ENCODE measurements at regions not wholly inside any gene's neighbourhood (a gene's known extent, or its start where the extent isn't known, plus 50 kb on each side); places are given as distances from the start of the nearest gene placed in this dataset.

DNA sequence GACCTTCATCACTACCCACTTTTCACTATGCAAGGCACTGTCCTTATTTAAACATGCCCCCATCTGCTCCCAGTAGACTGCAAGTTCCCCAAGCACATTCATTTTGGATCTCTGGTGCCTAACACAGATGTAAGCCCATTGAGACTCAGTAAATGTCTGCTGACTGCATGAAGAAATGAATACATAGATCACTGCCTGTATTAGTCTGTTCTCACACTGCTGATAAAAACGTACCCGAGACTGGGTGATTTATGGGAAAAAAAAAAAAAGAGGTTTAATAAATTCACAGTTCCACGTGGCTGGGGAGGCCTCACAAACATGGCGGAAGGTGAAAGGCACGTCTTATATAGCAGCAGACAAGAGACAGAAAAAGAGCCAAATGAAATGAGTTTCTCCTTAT lies 204.9 kb downstream of the ATG4C start:
- 70% methylated on average over 5 of the region's 5 CpGs for WGBS
- Histone ChIP-seq H3K9me3 (no peaks in the 10 kb centered on the region), H3K36me3 (no peaks in the 10 kb centered on the region), H3K4me1 (no peaks in the 10 kb centered on the region), H3K27me3 (peaks cover 0 to 9% (median 0%) of the 10 kb centered on the region in 4 donors), H3K4me3 (no peak overlapping the region), H3K27ac (replicated peaks in 1 of 4) (no peak overlapping the region)
- intact Hi-C loops (cut with DNase I), result no loop called here
- TF ChIP-seq POLR2A (IDR thresholded peaks at IDR 0.05; ENCODE audit: low read depth) (no peak), CTCF (IDR thresholded peaks at IDR 0.05) (no peak), POLR2AphosphoS5 (IDR thresholded peaks at IDR 0.05) (no peak), EP300 (IDR thresholded peaks at IDR 0.05) (no peak)
- DNase-seq (ENCODE audit: extremely low spot score), result no peak

GRCh38 chr1:62989497-62989896 lies 205.6 kb downstream of the ATG4C start:
- H3K4me3 ChIP-seq, result no peak overlapping the region
- H3K9me3 ChIP-seq, result no peaks in the 10 kb centered on the region
- no peak overlapping the region for H3K27ac ChIP-seq (replicated peaks in 1 of 4)
- intact Hi-C loops (cut with DNase I), result no loop called here
- no peak for DNase-seq (ENCODE audit: extremely low spot score)
- 91% methylated on average over 5 of the region's 5 CpGs for WGBS
- H3K27me3 ChIP-seq, result peaks cover 0 to 14% (median 0%) of the 10 kb centered on the region in 4 donors
- H3K36me3 ChIP-seq, result no peaks in the 10 kb centered on the region
- no peak for TF ChIP-seq POLR2A (IDR thresholded peaks at IDR 0.05; ENCODE audit: low read depth)
- no peaks in the 10 kb centered on the region for H3K4me1 ChIP-seq

DNA sequence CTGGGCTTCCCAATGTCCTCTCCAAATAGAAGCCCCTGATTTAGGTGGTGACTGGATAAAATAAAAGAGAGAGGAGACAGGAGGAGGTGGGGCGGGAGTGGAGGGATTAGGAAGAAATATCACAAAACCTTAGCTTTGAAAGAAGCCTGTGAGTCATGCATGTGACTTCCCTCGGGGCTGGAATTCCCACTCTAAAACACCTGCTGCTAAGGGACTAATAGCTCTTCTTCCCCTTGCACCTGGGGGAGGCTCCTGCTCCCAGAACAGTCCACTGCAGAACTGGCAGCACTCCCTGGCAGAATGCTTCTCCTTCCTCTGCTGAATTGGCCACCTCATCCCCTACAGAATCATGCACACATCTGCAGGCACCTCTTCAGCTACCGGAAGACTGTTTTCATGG lies 207.2 kb downstream of the ATG4C start:
- DNase-seq (ENCODE audit: extremely low spot score), result no peak
- no peaks in the 10 kb centered on the region for H3K4me1 ChIP-seq
- H3K4me3 ChIP-seq, result no peak overlapping the region
- intact Hi-C loops (cut with DNase I), result no loop called here
- H3K36me3 ChIP-seq, result no peaks in the 10 kb centered on the region
- H3K27ac ChIP-seq (replicated peaks in 1 of 4), result no peak overlapping the region
- H3K9me3 ChIP-seq, result no peaks in the 10 kb centered on the region
- TF ChIP-seq EP300 (IDR thresholded peaks at IDR 0.05), result no peak
- TF ChIP-seq POLR2A (IDR thresholded peaks at IDR 0.05; ENCODE audit: low read depth), result no peak
- no peak for TF ChIP-seq POLR2AphosphoS5 (IDR thresholded peaks at IDR 0.05)
- no peak for TF ChIP-seq CTCF (IDR thresholded peaks at IDR 0.05)
- peaks cover 0 to 14% (median 0%) of the 10 kb centered on the region in 4 donors for H3K27me3 ChIP-seq
- 69% methylated on average over 3 of the region's 3 CpGs for WGBS

- Histone ChIP-seq H3K36me3 (no peaks in the 10 kb centered on the region), H3K9me3 (no peaks in the 10 kb centered on the region), H3K27me3 (peaks cover 0 to 19% (median 0%) of the 10 kb centered on the region in 4 donors), H3K4me3 (no peak overlapping the region), H3K27ac (replicated peaks in 1 of 4) (no peak overlapping the region), H3K4me1 (no peaks in the 10 kb centered on the region)
- no peak for TF ChIP-seq CTCF (IDR thresholded peaks at IDR 0.05)
- no peak for TF ChIP-seq POLR2A (IDR thresholded peaks at IDR 0.05; ENCODE audit: low read depth)
- TF ChIP-seq EP300 (IDR thresholded peaks at IDR 0.05), result no peak
- DNase-seq (ENCODE audit: extremely low spot score), result no peak
- 59% methylated on average over 5 of the region's 5 CpGs for WGBS
- intact Hi-C loops (cut with DNase I), result no loop called here
Observed at GRCh38 chr1:62993844-62994243, 209.9 kb downstream of the ATG4C start.

DNA sequence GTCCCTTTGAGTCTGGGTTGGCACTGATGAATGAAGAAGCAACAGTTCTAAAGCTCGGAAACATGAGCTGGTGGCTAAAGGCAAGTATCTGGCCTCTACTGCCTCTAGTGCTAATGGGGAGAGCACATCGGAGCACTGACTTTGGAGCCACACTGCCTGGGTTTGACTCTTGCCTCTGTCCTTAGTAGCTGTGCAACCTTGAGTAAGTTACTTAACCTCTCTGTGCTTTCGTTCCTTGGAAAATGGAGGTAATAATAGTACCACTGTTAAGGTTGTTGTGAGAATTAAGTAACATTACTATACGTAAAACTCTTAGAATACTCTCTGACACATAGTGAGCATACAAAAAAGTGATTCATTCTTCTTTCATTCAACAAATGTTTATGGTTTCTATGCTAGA lies 211.2 kb downstream of the ATG4C start:
- peaks cover 0 to 29% (median 0%) of the 10 kb centered on the region in 4 donors for H3K27me3 ChIP-seq
- WGBS, result 68% methylated on average over 4 of the region's 4 CpGs
- no peak overlapping the region for H3K27ac ChIP-seq (replicated peaks in 1 of 4)
- intact Hi-C loops (cut with DNase I), result no loop called here
- DNase-seq (ENCODE audit: extremely low spot score), result no peak
- H3K9me3 ChIP-seq, result no peaks in the 10 kb centered on the region
- no peak for TF ChIP-seq POLR2A (IDR thresholded peaks at IDR 0.05; ENCODE audit: low read depth)
- TF ChIP-seq POLR2AphosphoS5 (IDR thresholded peaks at IDR 0.05), result no peak
- TF ChIP-seq CTCF (IDR thresholded peaks at IDR 0.05), result no peak
- no peak for TF ChIP-seq EP300 (IDR thresholded peaks at IDR 0.05)
- H3K4me3 ChIP-seq, result no peak overlapping the region
- H3K4me1 ChIP-seq, result no peaks in the 10 kb centered on the region
- H3K36me3 ChIP-seq, result no peaks in the 10 kb centered on the region
